VCaP (cell line): ENCODE measurements at regions not wholly inside any gene's neighbourhood (a gene's known extent, or its start where the extent isn't known, plus 50 kb on each side); places are given as distances from the start of the nearest gene placed in this dataset.

Experiments
- H3K27ac ChIP-seq: fragments of 450-650 bp; 2 replicates; pipeline ENCODE4 v1.5.1; 2017
- CTCF ChIP-seq: fragments of 450-650 bp; conservative IDR thresholded peaks from 2 replicates; pipeline ENCODE4 v1.5.1; 2017; ENCODE audit warnings: mild to moderate bottlenecking, moderate library complexity

GRCh38 chr20:21564127-21564773 lies 50.4 kb upstream of the NKX2-2 start:
- no peak; the same call in 1 of the 2 replicates for TF ChIP-seq CTCF
- peak overlapping the region; percentile 48 for H3K27ac ChIP-seq
